Testis (tissue), 2 donors: ENCODE measurements at regions not wholly inside any gene's neighbourhood (a gene's known extent, or its start where the extent isn't known, plus 50 kb on each side); places are given as distances from the start of the nearest gene placed in this dataset.

Experiments
- DNase-seq: peaks from one replicate; pipeline ENCODE4 v3.0.0-alpha.2; 2019
- H3K27ac ChIP-seq, 2 donors: fragments of 200-600 bp; sonication (generic); one replicate each; pipeline ENCODE4 v1.5.1; 2019
- H3K27me3 ChIP-seq: fragments of 200-600 bp; sonication (generic); one replicate; pipeline ENCODE4 v1.5.1; 2019
- H3K36me3 ChIP-seq: fragments of 200-600 bp; sonication (generic); one replicate; pipeline ENCODE4 v1.5.1; 2017; ENCODE audit warnings: low read depth; ENCODE audit errors: missing control alignments
- H3K4me1 ChIP-seq: fragments of 200-600 bp; sonication (generic); one replicate; pipeline ENCODE4 v1.5.1; 2019
- H3K4me3 ChIP-seq, 2 donors: fragments of 200-600 bp; sonication (generic); one replicate each; pipeline ENCODE4 v1.5.1; 2017 to 2019
- H3K9me3 ChIP-seq: fragments of 200-600 bp; sonication (generic); one replicate; pipeline ENCODE4 v1.5.1; 2017
- CTCF ChIP-seq, 3 experiments: fragments of 450-650 bp in 2 of 3; fragments of 200-600 bp in 1 of 3; sonication (generic) in 1 of 3; IDR thresholded peaks; one replicate each; pipeline ENCODE4 v1.5.1; 2016 to 2019; ENCODE audit warnings: antibody characterized with exemption in 3 of 3, mild to moderate bottlenecking in 2 of 3, moderate library complexity in 1 of 3
- POLR2A ChIP-seq: fragments of 450-650 bp; IDR thresholded peaks from one replicate; pipeline ENCODE4 v1.6.1; 2017; ENCODE audit warnings: antibody characterized with exemption, mild to moderate bottlenecking, moderate library complexity
- WGBS, 2 donors: methylation state at CpG; one replicate each; pipeline ENCODE4 v1.1.5; 2018; 5-methylcytosine and 5-hydroxymethylcytosine counted together
- intact Hi-C: fragments of 100-400 bp; cut with DNase I; formaldehyde crosslinking; loops from one replicate; pipeline ENCODE4 v1.15.1; 2023; ENCODE audit warnings: low total_unique reads

DNA sequence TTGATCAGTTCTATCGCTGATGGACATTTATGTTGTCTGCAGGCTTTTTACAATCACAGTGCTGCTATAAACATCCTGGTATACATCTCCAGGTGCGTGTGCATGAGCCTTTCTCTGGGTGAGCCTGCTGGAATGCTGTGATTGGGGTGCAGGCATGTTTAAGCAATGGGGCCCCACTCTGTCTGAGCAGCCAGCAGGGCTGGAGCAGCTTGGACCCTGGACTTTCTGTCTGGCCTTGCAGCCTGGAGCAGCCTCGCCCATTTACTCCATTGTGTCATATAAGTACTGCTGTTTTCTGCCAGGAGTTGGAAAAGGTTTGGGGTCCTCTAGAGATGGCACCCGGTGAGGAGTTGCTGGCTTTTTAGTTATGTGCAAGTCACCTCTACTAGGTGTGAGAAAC is 199.0 kb downstream of the KIF26A start:
- intact Hi-C loops = no loop called here
- no peak for TF ChIP-seq POLR2A
- Histone ChIP-seq H3K9me3 (no peaks in the 10 kb centered on the region), H3K4me3 (no peak overlapping the region), H3K4me1 (peaks cover 5% of the 10 kb centered on the region), H3K36me3 (no peaks in the 10 kb centered on the region), H3K27me3 (no peaks in the 10 kb centered on the region), H3K27ac (no peak overlapping the region)
- WGBS, 2 donors = 88 to 93% methylated on average over 4 of the region's 4 CpGs
- DNase-seq = no peak

DNA sequence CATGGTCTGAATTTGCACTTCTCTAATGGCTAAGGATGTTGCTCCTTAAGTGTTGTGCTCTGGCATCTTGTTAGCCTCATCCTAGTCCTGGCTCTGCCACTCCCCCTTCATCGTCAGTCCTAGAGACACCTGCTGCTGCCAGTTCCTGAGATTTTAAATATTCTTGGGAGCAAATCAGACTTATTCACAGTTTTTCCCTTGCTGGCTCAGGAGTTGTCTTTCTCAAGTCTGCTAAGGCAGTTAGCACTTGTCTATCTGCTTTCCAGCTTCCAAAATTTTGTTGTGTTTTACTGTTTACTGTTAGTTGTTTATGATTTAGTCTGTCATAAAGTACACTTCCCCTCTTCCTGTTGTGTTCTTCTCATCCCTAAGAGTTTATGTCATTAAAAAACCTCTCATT is 201.0 kb downstream of the KIF26A start:
- 73 to 75% methylated on average over 1 of the region's 1 CpG for WGBS, 2 donors
- H3K4me3 ChIP-seq = no peak overlapping the region
- no peak overlapping the region for H3K27ac ChIP-seq
- intact Hi-C loops = no loop called here
- H3K9me3 ChIP-seq = no peaks in the 10 kb centered on the region
- H3K27me3 ChIP-seq = no peaks in the 10 kb centered on the region
- H3K4me1 ChIP-seq = peaks cover 4% of the 10 kb centered on the region
- TF ChIP-seq POLR2A (no peak), CTCF (IDR thresholded peaks at IDR 0.05) (no peak)
- H3K36me3 ChIP-seq = no peaks in the 10 kb centered on the region
- DNase-seq = no peak

- intact Hi-C loops = no loop called here
- TF ChIP-seq CTCF (IDR thresholded peaks at IDR 0.05) (no peak), POLR2A (no peak)
- Histone ChIP-seq H3K9me3 (no peaks in the 10 kb centered on the region), H3K27ac (no peak overlapping the region), H3K27me3 (no peaks in the 10 kb centered on the region), H3K4me3 (no peak overlapping the region), H3K36me3 (no peaks in the 10 kb centered on the region), H3K4me1 (peaks cover 4% of the 10 kb centered on the region)
- DNase-seq = no peak
These were observed 201.4 kb downstream of the KIF26A start for GRCh38 chr14:104339829-104340228.

DNA sequence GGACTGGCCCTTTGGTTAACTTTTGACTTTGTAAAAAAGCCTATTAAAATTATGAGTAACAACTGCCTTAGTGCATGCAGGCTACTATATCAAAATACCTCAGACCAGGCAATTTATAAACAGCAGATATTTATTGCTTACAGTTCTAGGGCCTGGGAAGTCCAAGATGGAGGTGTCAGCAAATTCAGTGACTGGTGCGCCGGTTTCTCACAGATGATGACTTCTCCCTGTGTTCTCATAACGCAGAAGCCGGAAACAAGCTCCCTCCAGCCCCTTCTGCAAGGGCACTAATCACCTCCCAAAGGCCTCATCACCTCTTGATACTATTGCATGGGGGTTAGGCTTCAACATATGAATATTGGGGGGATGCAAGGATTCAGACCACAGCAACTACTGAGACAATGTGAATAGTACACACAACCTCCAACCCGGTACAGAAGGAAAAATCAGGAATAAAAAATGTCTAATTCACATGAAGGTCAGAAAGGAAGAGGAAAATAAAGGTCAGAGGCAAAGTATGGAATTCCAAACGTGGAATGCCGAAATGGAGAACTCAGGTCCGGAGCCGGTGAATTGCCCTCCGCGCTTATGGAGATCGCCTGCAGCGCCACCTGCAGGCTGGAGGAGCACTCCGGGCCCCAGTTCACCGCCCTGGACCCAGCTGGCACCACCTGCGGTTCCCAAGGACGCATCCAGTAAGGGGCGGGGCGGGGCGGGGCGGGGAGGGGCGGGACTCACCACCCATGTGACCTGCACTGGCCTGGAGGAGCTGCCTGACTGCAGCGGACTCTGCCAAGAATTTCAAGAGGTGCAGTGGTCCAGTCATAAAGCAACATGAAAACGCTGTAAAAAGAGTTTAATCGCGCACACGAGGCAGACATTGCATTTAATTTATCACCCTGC is 203.4 kb downstream of the KIF26A start:
- Histone ChIP-seq H3K4me1 (peaks cover 4% of the 10 kb centered on the region), H3K36me3 (no peaks in the 10 kb centered on the region), H3K4me3 (peak overlapping the region; percentile 4 to 41), H3K9me3 (no peaks in the 10 kb centered on the region), H3K27ac (no peak overlapping the region), H3K27me3 (no peaks in the 10 kb centered on the region)
- peak; percentile 88 for DNase-seq
- no peak for TF ChIP-seq POLR2A
- peak; percentile 42 to 75 (median 51) for TF ChIP-seq CTCF (IDR thresholded peaks at IDR 0.05)
- intact Hi-C loops = no loop called here
- WGBS, 2 donors = 33 to 40% methylated on average over 22 to 27 of the region's 27 CpGs

DNA sequence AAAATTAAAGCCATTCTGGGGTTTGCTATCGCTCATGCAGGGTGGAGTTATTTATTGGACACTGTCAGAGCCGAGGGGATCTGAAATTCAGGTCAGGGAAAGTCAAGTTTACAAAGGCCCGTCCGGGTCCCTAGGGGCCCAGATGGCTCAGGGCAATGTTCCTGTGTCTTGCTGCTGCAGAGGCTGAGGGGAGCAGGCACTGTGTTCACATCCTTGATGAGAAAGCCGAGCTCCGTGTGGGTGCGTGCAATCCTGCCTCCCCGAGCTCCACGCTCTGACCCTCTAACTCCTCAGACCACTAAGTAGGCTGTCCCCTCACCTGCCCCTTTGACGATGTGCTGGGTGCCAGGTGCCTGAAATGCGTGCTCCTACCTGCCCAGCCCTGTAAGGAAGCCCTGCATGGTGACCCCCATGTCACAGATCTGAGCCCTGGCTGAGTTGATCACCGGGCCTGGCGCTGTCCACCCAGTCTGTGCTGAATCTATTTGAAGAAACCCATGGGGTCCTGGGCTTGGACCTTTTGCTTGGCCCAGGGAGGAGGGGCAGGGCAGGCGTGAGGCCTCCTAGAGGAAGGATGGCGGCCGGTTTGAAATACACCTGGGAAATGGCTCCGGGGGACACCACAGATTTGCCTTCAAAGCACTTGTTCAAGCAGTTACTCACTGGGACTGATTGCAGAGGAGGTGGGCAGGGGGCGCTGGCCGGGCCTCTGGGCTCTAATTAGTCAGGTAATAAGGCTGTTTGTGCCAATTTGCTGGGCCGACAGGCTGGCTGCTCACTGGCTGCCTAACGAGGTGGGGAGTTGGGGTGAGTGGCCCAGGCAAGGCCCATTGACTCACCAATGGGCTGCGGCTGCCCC is 204.3 kb downstream of the KIF26A start:
- Histone ChIP-seq H3K4me1 (peaks cover 4% of the 10 kb centered on the region), H3K27me3 (no peaks in the 10 kb centered on the region), H3K27ac (no peak overlapping the region), H3K4me3 (peak overlapping the region; percentile 4 to 41), H3K36me3 (no peaks in the 10 kb centered on the region), H3K9me3 (no peaks in the 10 kb centered on the region)
- intact Hi-C loops = no loop called here
- TF ChIP-seq CTCF (IDR thresholded peaks at IDR 0.05) (no peak), POLR2A (no peak)
- DNase-seq = peak; percentile 32
- WGBS, 2 donors = 38 to 47% methylated on average over 15 to 22 of the region's 22 CpGs
